GM21737 (cell line): ENCODE measurements at regions not wholly inside any gene's neighbourhood (a gene's known extent, or its start where the extent isn't known, plus 50 kb on each side); places are given as distances from the start of the nearest gene placed in this dataset.
"Not testable (repeated sequence)": the region's sequence is repeated elsewhere in the genome, so short reads cannot be mapped to it uniquely, and the experiment has no call there.

Experiments used
- ATAC-seq: cut with Tn5 transposase; IDR thresholded peaks from one replicate; pipeline ENCODE4 v1.9.1; 2021; ENCODE audit warnings: mild to moderate bottlenecking, moderate library complexity; ENCODE audit not compliant: unreplicated experiment

GRCh38 chr13:87736849-87737385, 65.7 kb downstream of the SLITRK5 start:
- ATAC-seq: no peak

GRCh38 chr13:87754097-87754496, 82.9 kb downstream of the SLITRK5 start:
- ATAC-seq: no peak

- ATAC-seq: no peak
Observed at GRCh38 chr13:87769445-87769844, 98.3 kb downstream of the SLITRK5 start.

GRCh38 chr13:87777387-87777786, 106.2 kb downstream of the SLITRK5 start:
- ATAC-seq: no peak

- no peak for ATAC-seq
Observed at GRCh38 chr13:87778128-87778527, 107.0 kb downstream of the SLITRK5 start.

- no peak for ATAC-seq
Observed at GRCh38 chr13:87779426-87779825, 108.3 kb downstream of the SLITRK5 start.

GRCh38 chr13:87783366-87783765, 112.2 kb downstream of the SLITRK5 start:
- no peak for ATAC-seq

GRCh38 chr13:87788363-87788762, 117.2 kb downstream of the SLITRK5 start:
- ATAC-seq: no peak

- ATAC-seq: no peak
Observed at GRCh38 chr13:87792878-87793277, 121.7 kb downstream of the SLITRK5 start.

GRCh38 chr13:87798536-87798935, 127.4 kb downstream of the SLITRK5 start:
- ATAC-seq: no peak

GRCh38 chr13:87810391-87810801, 139.2 kb downstream of the SLITRK5 start:
- no peak for ATAC-seq

GRCh38 chr13:87810920-87811344, 139.8 kb downstream of the SLITRK5 start:
- no peak for ATAC-seq

- ATAC-seq: no peak
Observed at GRCh38 chr13:87814403-87814802, 143.2 kb downstream of the SLITRK5 start.

GRCh38 chr13:87820241-87820640, 149.1 kb downstream of the SLITRK5 start:
- ATAC-seq: no peak

GRCh38 chr13:87821512-87821911, 150.3 kb downstream of the SLITRK5 start:
- no peak for ATAC-seq

- ATAC-seq: not testable (repeated sequence)
Observed at GRCh38 chr13:87826301-87826700, 155.1 kb downstream of the SLITRK5 start.

- no peak for ATAC-seq
Observed at GRCh38 chr13:87827479-87827878, 156.3 kb downstream of the SLITRK5 start.

- no peak for ATAC-seq
Observed at GRCh38 chr13:87837522-87837921, 166.4 kb downstream of the SLITRK5 start.

GRCh38 chr13:87837946-87838345, 166.8 kb downstream of the SLITRK5 start:
- ATAC-seq: no peak

GRCh38 chr13:87851410-87851809, 180.2 kb downstream of the SLITRK5 start:
- no peak for ATAC-seq

- ATAC-seq: no peak
Observed at GRCh38 chr13:87855553-87855952, 184.4 kb downstream of the SLITRK5 start.

- ATAC-seq: no peak
Observed at GRCh38 chr13:87859261-87859660, 188.1 kb downstream of the SLITRK5 start.

- no peak for ATAC-seq
Observed at GRCh38 chr13:87867426-87867825, 196.3 kb downstream of the SLITRK5 start.
